NOMO-1 treated with DMSO at 0.1 percent for 48 hours (cell line): ENCODE measurements at regions not wholly inside any gene's neighbourhood (a gene's known extent, or its start where the extent isn't known, plus 50 kb on each side); places are given as distances from the start of the nearest gene placed in this dataset.

ENCODE experiments used
- DNase-seq: peaks from one replicate; lab custom pipeline; 2025; ENCODE audit not compliant: unreplicated experiment; lab: John Stamatoyannopoulos, UW

- no peak for DNase-seq
These were observed 51.6 kb upstream of the PRDM8 start for GRCh38 chr4:80145739-80146138.

GRCh38 chr4:80144676-80145470 is 52.4 kb upstream of the PRDM8 start:
- no peak for DNase-seq

- no peak for DNase-seq
These were observed 54.0 kb upstream of the PRDM8 start for GRCh38 chr4:80143307-80143679.

GRCh38 chr4:80142394-80143306 is 54.7 kb upstream of the PRDM8 start:
- DNase-seq: peak; percentile 80

GRCh38 chr4:80141543-80141942 is 55.8 kb upstream of the PRDM8 start:
- no peak for DNase-seq

GRCh38 chr4:80140194-80140593 is 57.1 kb upstream of the PRDM8 start:
- DNase-seq: peak; percentile 37

GRCh38 chr4:80139671-80140070 is 57.6 kb upstream of the PRDM8 start:
- DNase-seq: peak; percentile 52

- DNase-seq: peak; percentile 77
These were observed 58.5 kb upstream of the PRDM8 start for GRCh38 chr4:80138551-80139538.

- DNase-seq: no peak
These were observed 59.7 kb upstream of the PRDM8 start for GRCh38 chr4:80137631-80138030.

GRCh38 chr4:80136270-80136669 is 61.0 kb upstream of the PRDM8 start:
- no peak for DNase-seq

GRCh38 chr4:80135702-80136058 is 61.6 kb upstream of the PRDM8 start:
- no peak for DNase-seq

GRCh38 chr4:80134936-80135701 is 62.1 kb upstream of the ANTXR2 start:
- no peak for DNase-seq

- no peak for DNase-seq
These were observed 60.3 kb upstream of the ANTXR2 start for GRCh38 chr4:80133240-80133783.

GRCh38 chr4:80129785-80130184 is 56.8 kb upstream of the ANTXR2 start:
- DNase-seq: no peak

- DNase-seq: no peak
These were observed 55.9 kb upstream of the ANTXR2 start for GRCh38 chr4:80128941-80129340.

GRCh38 chr4:80127870-80128419 is 54.9 kb upstream of the ANTXR2 start:
- DNase-seq: no peak

- no peak for DNase-seq
These were observed 53.4 kb upstream of the ANTXR2 start for GRCh38 chr4:80126435-80126834.

GRCh38 chr4:80125252-80126177 is 52.5 kb upstream of the ANTXR2 start:
- DNase-seq: peak; percentile 44
